ENCODE measurements at regions not wholly inside any gene's neighbourhood (a gene's known extent, or its start where the extent isn't known, plus 50 kb on each side); places are given as distances from the start of the nearest gene placed in this dataset.

DNA sequence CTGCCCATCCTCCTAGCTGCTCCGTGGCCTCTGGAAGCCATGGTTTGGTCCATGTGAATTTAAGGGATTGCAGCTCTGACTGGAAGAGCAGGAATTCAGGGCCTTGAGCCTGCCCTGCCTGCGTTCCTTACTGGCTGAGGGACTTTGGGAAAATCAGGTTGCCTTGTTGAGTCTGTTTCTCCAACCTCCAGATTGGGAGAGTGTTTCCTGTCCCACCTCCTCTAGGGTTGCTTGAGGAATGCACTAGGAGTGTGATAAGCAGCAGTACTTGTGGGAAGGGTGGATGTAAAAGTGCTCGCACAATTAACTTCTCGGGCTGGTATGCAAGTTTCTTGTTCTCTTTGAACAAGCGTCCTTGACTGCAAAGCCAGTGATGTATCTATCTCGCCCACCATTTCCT, 84.4 kb upstream of the YWHAQ start:
- Histone ChIP-seq H3K4me3 (ENCODE audit: low read length) (no peak overlapping the region), H2AK5ac (ENCODE audit: low read length) (no peak overlapping the region), H4K8ac (ENCODE audit: low read depth, low read length) (no peak overlapping the region), H4K5ac (ENCODE audit: low read length) (no peak overlapping the region), H3K9ac (ENCODE audit: low read length) (no peak overlapping the region), H3K18ac (ENCODE audit: low read length) (no peak overlapping the region), H2BK15ac (replicated peaks; ENCODE audit: low read depth) (no peak overlapping the region), H3K79me2 (ENCODE audit: control insufficient read depth, insufficient read depth, low read length) (no peaks in the 10 kb centered on the region), H3K4ac (ENCODE audit: low read depth, low read length) (no peak overlapping the region), H3K36me3 (ENCODE audit: control insufficient read depth, insufficient read depth, low read length) (no peaks in the 10 kb centered on the region), H3K79me1 (ENCODE audit: low read length) (no peaks in the 10 kb centered on the region), H3K27me3 (ENCODE audit: insufficient read depth, low read length, poor library complexity) (no peaks in the 10 kb centered on the region), H3K27ac (ENCODE audit: low read depth, low read length) (no peak overlapping the region), H2BK5ac (ENCODE audit: low read length) (no peak overlapping the region), H2BK120ac (ENCODE audit: low read depth, low read length) (no peak overlapping the region), H3K56ac (ENCODE audit: low read length) (no peak overlapping the region), H3K4me1 (ENCODE audit: control insufficient read depth, low read depth, low read length) (no peaks in the 10 kb centered on the region), H3K23ac (ENCODE audit: low read length) (no peak overlapping the region), H3K4me2 (ENCODE audit: low read length) (no peak overlapping the region)
- no CpG with 5 or more reads among the region's 6 CpGs for WGBS (ENCODE audit: extremely low coverage, insufficient coverage, low lambda C conversion rate)
- peak; percentile 20 for DNase-seq

DNA sequence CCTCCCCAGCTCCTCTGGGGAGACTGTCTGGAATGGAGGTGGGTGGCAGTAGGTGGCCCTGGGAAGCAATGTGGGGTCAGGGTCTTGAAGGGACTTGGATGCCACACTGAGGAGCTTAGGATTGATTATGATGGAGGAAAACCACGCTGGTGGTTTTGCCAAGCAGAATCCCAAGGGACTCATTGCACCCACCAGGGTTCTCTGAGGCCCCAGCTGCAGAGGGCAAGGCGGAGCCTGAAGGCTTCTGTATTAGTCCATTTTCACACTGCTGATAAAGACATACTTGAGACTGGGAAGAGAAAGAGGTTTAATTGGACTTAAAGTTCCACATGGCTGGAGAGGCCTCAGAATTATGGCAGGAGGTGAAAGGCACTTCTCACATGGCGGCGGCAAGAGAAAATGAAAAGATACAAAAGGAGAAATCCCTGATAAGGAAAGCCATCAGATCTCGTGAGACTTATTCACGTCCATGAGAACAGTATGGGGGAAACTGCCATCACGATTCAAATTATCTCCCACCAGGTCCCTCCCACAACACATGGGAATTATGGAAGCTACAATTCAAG, 87.2 kb upstream of the YWHAQ start:
- H3K23ac ChIP-seq (ENCODE audit: low read length): no peak overlapping the region
- no CpG with 5 or more reads among the region's 7 CpGs for WGBS (ENCODE audit: extremely low coverage, insufficient coverage, low lambda C conversion rate)

DNA sequence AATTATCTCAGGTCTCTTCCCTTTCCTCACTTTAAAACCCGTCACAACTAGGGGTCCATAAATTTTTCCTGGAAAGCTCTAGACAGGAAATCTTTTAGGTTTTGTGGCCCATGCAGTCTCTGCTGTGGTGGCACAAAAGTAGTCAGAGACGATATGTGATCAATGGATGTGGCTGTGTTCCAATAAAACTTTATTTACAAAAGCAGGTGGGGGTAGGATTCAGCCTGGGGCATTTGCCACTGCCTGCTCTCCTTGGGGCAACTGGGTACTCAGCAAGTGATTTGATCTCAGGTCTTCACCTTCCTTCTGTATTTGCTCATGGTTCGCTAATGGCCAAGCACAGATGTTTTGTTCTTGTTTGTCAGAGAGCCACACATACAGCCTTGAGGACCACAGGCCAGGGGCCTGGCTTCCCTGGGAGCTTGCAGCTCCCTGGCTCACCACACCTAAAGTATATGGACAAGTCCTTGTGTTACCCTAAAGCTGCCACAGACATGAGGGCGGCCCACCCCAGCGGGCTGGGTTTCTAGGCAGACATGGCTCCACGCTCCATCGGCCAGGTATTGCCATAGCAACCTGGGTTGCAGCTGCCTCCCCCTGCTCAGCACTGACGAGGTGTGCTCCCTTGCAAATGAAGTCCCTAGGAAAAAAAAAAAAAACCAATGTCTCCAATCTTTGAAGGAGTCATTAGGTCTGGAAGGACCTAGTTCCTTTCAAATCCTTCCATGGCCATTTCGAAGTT, 89.7 kb upstream of the YWHAQ start:
- Histone ChIP-seq H3K27me3 (ENCODE audit: insufficient read depth, low read length, poor library complexity) (no peaks in the 10 kb centered on the region), H2BK15ac (replicated peaks; ENCODE audit: low read depth) (no peak overlapping the region), H3K18ac (ENCODE audit: low read length) (no peak overlapping the region), H3K4me3 (ENCODE audit: low read length) (no peak overlapping the region), H4K8ac (ENCODE audit: low read depth, low read length) (no peak overlapping the region), H3K4ac (ENCODE audit: low read depth, low read length) (no peak overlapping the region), H3K79me2 (ENCODE audit: control insufficient read depth, insufficient read depth, low read length) (no peaks in the 10 kb centered on the region), H3K56ac (ENCODE audit: low read length) (no peak overlapping the region), H3K4me1 (ENCODE audit: control insufficient read depth, low read depth, low read length) (no peaks in the 10 kb centered on the region), H2AK5ac (ENCODE audit: low read length) (no peak overlapping the region), H2BK120ac (ENCODE audit: low read depth, low read length) (no peak overlapping the region), H3K79me1 (ENCODE audit: low read length) (no peaks in the 10 kb centered on the region), H3K4me2 (ENCODE audit: low read length) (no peak overlapping the region), H3K36me3 (ENCODE audit: control insufficient read depth, insufficient read depth, low read length) (no peaks in the 10 kb centered on the region), H3K9ac (ENCODE audit: low read length) (no peak overlapping the region), H4K5ac (ENCODE audit: low read length) (no peak overlapping the region), H2BK5ac (ENCODE audit: low read length) (no peak overlapping the region), H3K23ac (ENCODE audit: low read length) (no peak overlapping the region), H3K27ac (ENCODE audit: low read depth, low read length) (no peak overlapping the region)
- no CpG with 5 or more reads among the region's 9 CpGs for WGBS (ENCODE audit: extremely low coverage, insufficient coverage, low lambda C conversion rate)
- no peak for DNase-seq

More for the DNA sequence above, 87.2 kb upstream of the YWHAQ start:
- Histone ChIP-seq H2AK5ac (ENCODE audit: low read length) (no peak overlapping the region), H3K4me2 (ENCODE audit: low read length) (no peak overlapping the region), H3K36me3 (ENCODE audit: control insufficient read depth, insufficient read depth, low read length) (no peaks in the 10 kb centered on the region), H2BK15ac (replicated peaks; ENCODE audit: low read depth) (no peak overlapping the region), H3K18ac (ENCODE audit: low read length) (no peak overlapping the region), H3K56ac (ENCODE audit: low read length) (no peak overlapping the region), H3K27ac (ENCODE audit: low read depth, low read length) (no peak overlapping the region), H4K5ac (ENCODE audit: low read length) (no peak overlapping the region), H3K4ac (ENCODE audit: low read depth, low read length) (no peak overlapping the region), H3K4me1 (ENCODE audit: control insufficient read depth, low read depth, low read length) (no peaks in the 10 kb centered on the region), H3K79me2 (ENCODE audit: control insufficient read depth, insufficient read depth, low read length) (no peaks in the 10 kb centered on the region), H4K8ac (ENCODE audit: low read depth, low read length) (no peak overlapping the region), H3K9ac (ENCODE audit: low read length) (no peak overlapping the region), H3K4me3 (ENCODE audit: low read length) (no peak overlapping the region), H2BK5ac (ENCODE audit: low read length) (no peak overlapping the region), H3K79me1 (ENCODE audit: low read length) (no peaks in the 10 kb centered on the region), H2BK120ac (ENCODE audit: low read depth, low read length) (no peak overlapping the region), H3K27me3 (ENCODE audit: insufficient read depth, low read length, poor library complexity) (no peaks in the 10 kb centered on the region)
- DNase-seq: no peak

GRCh38 chr2:9721344-9721743, 90.5 kb upstream of the YWHAQ start:
- H3K79me2 ChIP-seq (ENCODE audit: control insufficient read depth, insufficient read depth, low read length): no peaks in the 10 kb centered on the region
- no peaks in the 10 kb centered on the region for H3K79me1 ChIP-seq (ENCODE audit: low read length)
- no peak overlapping the region for H3K4me2 ChIP-seq (ENCODE audit: low read length)
- no peaks in the 10 kb centered on the region for H3K36me3 ChIP-seq (ENCODE audit: control insufficient read depth, insufficient read depth, low read length)
- no peak overlapping the region for H2BK5ac ChIP-seq (ENCODE audit: low read length)
- no peak overlapping the region for H2BK120ac ChIP-seq (ENCODE audit: low read depth, low read length)
- no CpG with 5 or more reads among the region's 7 CpGs for WGBS (ENCODE audit: extremely low coverage, insufficient coverage, low lambda C conversion rate)
- H3K4me3 ChIP-seq (ENCODE audit: low read length): no peak overlapping the region
- H3K23ac ChIP-seq (ENCODE audit: low read length): no peak overlapping the region
- H3K4me1 ChIP-seq (ENCODE audit: control insufficient read depth, low read depth, low read length): no peaks in the 10 kb centered on the region
- no peak overlapping the region for H3K27ac ChIP-seq (ENCODE audit: low read depth, low read length)
- no peak overlapping the region for H3K9ac ChIP-seq (ENCODE audit: low read length)
- H4K8ac ChIP-seq (ENCODE audit: low read depth, low read length): no peak overlapping the region
- H4K5ac ChIP-seq (ENCODE audit: low read length): no peak overlapping the region
- H2AK5ac ChIP-seq (ENCODE audit: low read length): no peak overlapping the region
- H3K18ac ChIP-seq (ENCODE audit: low read length): no peak overlapping the region
- no peaks in the 10 kb centered on the region for H3K27me3 ChIP-seq (ENCODE audit: insufficient read depth, low read length, poor library complexity)
- no peak overlapping the region for H2BK15ac ChIP-seq (replicated peaks; ENCODE audit: low read depth)
- no peak for DNase-seq
- no peak overlapping the region for H3K4ac ChIP-seq (ENCODE audit: low read depth, low read length)
- no peak overlapping the region for H3K56ac ChIP-seq (ENCODE audit: low read length)

GRCh38 chr2:9722451-9722850, 91.7 kb upstream of the YWHAQ start:
- no peak overlapping the region for H3K4me2 ChIP-seq (ENCODE audit: low read length)
- H3K18ac ChIP-seq (ENCODE audit: low read length): no peak overlapping the region
- no peak overlapping the region for H3K9ac ChIP-seq (ENCODE audit: low read length)
- no peak overlapping the region for H4K8ac ChIP-seq (ENCODE audit: low read depth, low read length)
- no peaks in the 10 kb centered on the region for H3K27me3 ChIP-seq (ENCODE audit: insufficient read depth, low read length, poor library complexity)
- H3K56ac ChIP-seq (ENCODE audit: low read length): no peak overlapping the region
- H3K4me3 ChIP-seq (ENCODE audit: low read length): no peak overlapping the region
- no peaks in the 10 kb centered on the region for H3K79me2 ChIP-seq (ENCODE audit: control insufficient read depth, insufficient read depth, low read length)
- no peak overlapping the region for H3K4ac ChIP-seq (ENCODE audit: low read depth, low read length)
- H2AK5ac ChIP-seq (ENCODE audit: low read length): no peak overlapping the region
- H3K27ac ChIP-seq (ENCODE audit: low read depth, low read length): no peak overlapping the region
- WGBS (ENCODE audit: extremely low coverage, insufficient coverage, low lambda C conversion rate): no CpG with 5 or more reads among the region's 4 CpGs
- no peak overlapping the region for H4K5ac ChIP-seq (ENCODE audit: low read length)
- H2BK120ac ChIP-seq (ENCODE audit: low read depth, low read length): no peak overlapping the region
- H3K4me1 ChIP-seq (ENCODE audit: control insufficient read depth, low read depth, low read length): no peaks in the 10 kb centered on the region
- H2BK15ac ChIP-seq (replicated peaks; ENCODE audit: low read depth): no peak overlapping the region
- no peak for DNase-seq
- H2BK5ac ChIP-seq (ENCODE audit: low read length): no peak overlapping the region
- no peaks in the 10 kb centered on the region for H3K36me3 ChIP-seq (ENCODE audit: control insufficient read depth, insufficient read depth, low read length)
- H3K79me1 ChIP-seq (ENCODE audit: low read length): no peaks in the 10 kb centered on the region
- H3K23ac ChIP-seq (ENCODE audit: low read length): no peak overlapping the region

- Histone ChIP-seq H3K27me3 (ENCODE audit: insufficient read depth, low read length, poor library complexity) (no peaks in the 10 kb centered on the region), H2BK5ac (ENCODE audit: low read length) (no peak overlapping the region), H3K36me3 (ENCODE audit: control insufficient read depth, insufficient read depth, low read length) (no peaks in the 10 kb centered on the region), H2AK5ac (ENCODE audit: low read length) (no peak overlapping the region), H3K79me2 (ENCODE audit: control insufficient read depth, insufficient read depth, low read length) (no peaks in the 10 kb centered on the region), H3K79me1 (ENCODE audit: low read length) (no peaks in the 10 kb centered on the region), H4K5ac (ENCODE audit: low read length) (no peak overlapping the region), H2BK120ac (ENCODE audit: low read depth, low read length) (no peak overlapping the region), H3K9ac (ENCODE audit: low read length) (no peak overlapping the region), H3K23ac (ENCODE audit: low read length) (no peak overlapping the region), H3K56ac (ENCODE audit: low read length) (no peak overlapping the region), H3K27ac (ENCODE audit: low read depth, low read length) (no peak overlapping the region), H4K8ac (ENCODE audit: low read depth, low read length) (no peak overlapping the region), H3K4me3 (ENCODE audit: low read length) (no peak overlapping the region), H3K4me2 (ENCODE audit: low read length) (no peak overlapping the region), H3K4ac (ENCODE audit: low read depth, low read length) (no peak overlapping the region), H3K4me1 (ENCODE audit: control insufficient read depth, low read depth, low read length) (no peaks in the 10 kb centered on the region), H2BK15ac (replicated peaks; ENCODE audit: low read depth) (no peak overlapping the region), H3K18ac (ENCODE audit: low read length) (no peak overlapping the region)
- whole genome bisulfite sequencing (ENCODE audit: extremely low coverage, insufficient coverage, low lambda C conversion rate): no CpG with 5 or more reads among the region's 11 CpGs
- DNase-seq: no peak
Measured at GRCh38 chr2:9724565-9724964, 93.8 kb upstream of the YWHAQ start.

Measured in mesendoderm (in vitro differentiated cells).